OCI-LY1 (cell line): ENCODE measurements at regions not wholly inside any gene's neighbourhood (a gene's known extent, or its start where the extent isn't known, plus 50 kb on each side); places are given as distances from the start of the nearest gene placed in this dataset.

Experiments
- H2AFZ ChIP-seq: fragments of 200-600 bp; sonication (generic), shearing (Covaris generic); 2 replicates; pipeline ENCODE4 v1.6.0; 2014; ENCODE audit warnings: antibody characterized with exemption, mild to moderate bottlenecking, low read length
- H3F3A ChIP-seq: fragments of 200-600 bp; sonication (generic), shearing (Covaris generic); 2 replicates; pipeline ENCODE4 v1.6.0; 2014; ENCODE audit warnings: mild to moderate bottlenecking, antibody characterized with exemption, low read length, moderate library complexity; ENCODE audit not compliant: insufficient read depth
- H3K27ac ChIP-seq: fragments of 200-600 bp; sonication (generic); 2 replicates; pipeline ENCODE4 v1.5.1; 2014; ENCODE audit warnings: low read length, mixed run types, mild to moderate bottlenecking, low read depth; ENCODE audit not compliant: poor library complexity, severe bottlenecking
- H3K27me3 ChIP-seq: fragments of 200-600 bp; sonication (generic); 2 replicates; pipeline ENCODE4 v1.6.0; 2014; ENCODE audit warnings: antibody characterized with exemption, mild to moderate bottlenecking, low read length, moderate library complexity; ENCODE audit not compliant: insufficient read depth
- H3K36me3 ChIP-seq: fragments of 200-600 bp; sonication (generic); 2 replicates; pipeline ENCODE4 v1.6.1; 2014; ENCODE audit warnings: mild to moderate bottlenecking, antibody characterized with exemption, low read length, moderate library complexity, mixed read lengths; ENCODE audit not compliant: insufficient read depth
- H3K4me1 ChIP-seq: fragments of 200-600 bp; sonication (generic); 2 replicates; pipeline ENCODE4 v1.5.1; 2014; ENCODE audit warnings: mild to moderate bottlenecking, low read length, moderate library complexity; ENCODE audit not compliant: insufficient read depth, severe bottlenecking
- H3K4me2 ChIP-seq: fragments of 200-600 bp; sonication (generic), shearing (Covaris generic); 2 replicates; pipeline ENCODE4 v1.6.1; 2014; ENCODE audit warnings: low read length
- H3K4me3 ChIP-seq: fragments of 200-600 bp; sonication (generic); 2 replicates; pipeline ENCODE4 v1.5.1; 2014; ENCODE audit warnings: low read length, low read depth, mild to moderate bottlenecking, mixed read lengths; ENCODE audit not compliant: poor library complexity, severe bottlenecking
- H3K79me2 ChIP-seq: fragments of 200-600 bp; shearing (Covaris generic); 2 replicates; pipeline ENCODE4 v1.6.1; 2016; ENCODE audit warnings: mixed run types, low read length, mixed read lengths; ENCODE audit not compliant: insufficient read depth
- H3K9ac ChIP-seq: fragments of 200-600 bp; sonication (generic), shearing (Covaris generic); 2 replicates; pipeline ENCODE4 v1.6.1; 2014; ENCODE audit warnings: mild to moderate bottlenecking, low read length, mixed read lengths
- H3K9me2 ChIP-seq: fragments of 200-600 bp; sonication (generic), shearing (Covaris generic); 2 replicates; pipeline ENCODE4 v1.6.1; 2014; ENCODE audit warnings: low read depth, mild to moderate bottlenecking, low read length, mixed read lengths
- H3K9me3 ChIP-seq: fragments of 200-600 bp; shearing (Covaris generic); 2 replicates; pipeline ENCODE4 v1.6.1; 2014; ENCODE audit warnings: low read length, mixed read lengths
- H4K20me1 ChIP-seq: fragments of 200-600 bp; sonication (generic), shearing (Covaris generic); 2 replicates; pipeline ENCODE4 v1.6.0; 2016; ENCODE audit warnings: mild to moderate bottlenecking, low read length; ENCODE audit not compliant: insufficient read depth
- EZH2 ChIP-seq: fragments of 200-600 bp; sonication (generic), shearing (Covaris generic); IDR thresholded peaks from 2 replicates; pipeline ENCODE4 v1.8.0; 2017; ENCODE audit warnings: borderline replicate concordance, mixed run types, mild to moderate bottlenecking, antibody characterized with exemption, low read length, moderate library complexity, mixed read lengths
- TF ChIP-seq, protein P1 (sequence below): fragments of 200-600 bp; sonication (generic), shearing (Covaris generic); IDR thresholded peaks from 2 replicates; pipeline ENCODE4 v1.5.1; 2017; ENCODE audit warnings: mild to moderate bottlenecking, antibody characterized with exemption, low read length, moderate library complexity, mixed read lengths

DNA sequence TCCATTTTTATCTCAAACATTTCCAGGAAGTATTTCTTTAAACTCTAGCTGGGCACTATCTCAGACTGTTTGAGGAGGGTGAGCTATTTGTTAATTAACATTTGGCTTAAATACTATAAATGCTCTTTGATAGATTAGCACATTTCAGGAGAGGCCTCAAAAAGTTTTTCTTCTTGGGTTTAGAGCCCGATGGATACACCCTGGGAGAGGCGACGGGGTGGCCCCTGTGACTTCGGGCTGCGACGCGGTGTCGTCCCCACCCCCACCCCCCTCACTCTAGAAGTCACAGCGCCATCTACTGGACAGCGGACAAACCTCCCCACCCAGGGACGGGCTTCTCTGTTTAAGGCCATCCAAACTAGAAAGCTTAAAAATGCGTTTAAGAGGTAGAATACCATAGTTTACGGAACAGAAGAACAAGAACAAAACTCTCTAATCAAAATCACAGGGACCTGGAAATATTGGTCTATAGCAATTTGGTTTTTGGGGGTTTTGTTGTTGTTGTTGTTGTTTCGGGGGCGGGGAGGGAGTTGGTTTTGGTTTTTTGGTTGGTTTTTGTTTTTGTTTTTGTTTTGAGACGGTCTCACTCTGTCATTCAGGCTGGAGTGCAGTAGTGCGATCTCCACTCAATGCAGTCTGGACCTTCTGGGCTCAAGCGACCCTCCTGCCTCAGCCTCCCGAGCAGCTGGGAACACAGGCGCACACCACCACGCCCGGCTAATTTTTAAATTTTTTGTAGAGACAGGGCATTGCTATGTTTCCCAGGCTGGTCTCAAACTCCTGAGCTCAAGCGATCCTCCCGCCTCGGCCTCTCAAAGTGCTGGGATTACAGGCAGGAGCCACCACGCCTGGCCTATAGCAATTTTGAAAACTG lies 254.4 kb downstream of the C16orf95 start:
- H3K9ac ChIP-seq: no peak overlapping the region
- peak overlapping the region; percentile 65 for H3K4me3 ChIP-seq
- no peaks in the 10 kb centered on the region for H3K9me2 ChIP-seq
- TF ChIP-seq EZH2: no peak
- TF ChIP-seq, protein P1, sequence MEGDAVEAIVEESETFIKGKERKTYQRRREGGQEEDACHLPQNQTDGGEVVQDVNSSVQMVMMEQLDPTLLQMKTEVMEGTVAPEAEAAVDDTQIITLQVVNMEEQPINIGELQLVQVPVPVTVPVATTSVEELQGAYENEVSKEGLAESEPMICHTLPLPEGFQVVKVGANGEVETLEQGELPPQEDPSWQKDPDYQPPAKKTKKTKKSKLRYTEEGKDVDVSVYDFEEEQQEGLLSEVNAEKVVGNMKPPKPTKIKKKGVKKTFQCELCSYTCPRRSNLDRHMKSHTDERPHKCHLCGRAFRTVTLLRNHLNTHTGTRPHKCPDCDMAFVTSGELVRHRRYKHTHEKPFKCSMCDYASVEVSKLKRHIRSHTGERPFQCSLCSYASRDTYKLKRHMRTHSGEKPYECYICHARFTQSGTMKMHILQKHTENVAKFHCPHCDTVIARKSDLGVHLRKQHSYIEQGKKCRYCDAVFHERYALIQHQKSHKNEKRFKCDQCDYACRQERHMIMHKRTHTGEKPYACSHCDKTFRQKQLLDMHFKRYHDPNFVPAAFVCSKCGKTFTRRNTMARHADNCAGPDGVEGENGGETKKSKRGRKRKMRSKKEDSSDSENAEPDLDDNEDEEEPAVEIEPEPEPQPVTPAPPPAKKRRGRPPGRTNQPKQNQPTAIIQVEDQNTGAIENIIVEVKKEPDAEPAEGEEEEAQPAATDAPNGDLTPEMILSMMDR: peak; percentile 92
- H4K20me1 ChIP-seq: no peaks in the 10 kb centered on the region
- H3K79me2 ChIP-seq: no peaks in the 10 kb centered on the region
- peak overlapping the region; percentile 57 for H3K4me2 ChIP-seq
- H3K36me3 ChIP-seq: no peaks in the 10 kb centered on the region; the same call in 1 of the 2 replicates
- peak overlapping the region; percentile 4 for H3K27ac ChIP-seq
- H3K4me1 ChIP-seq: peaks cover 68% of the 10 kb centered on the region
- no peak overlapping the region for H2AFZ ChIP-seq
- H3K27me3 ChIP-seq: no peaks in the 10 kb centered on the region
- H3F3A ChIP-seq: no peaks in the 10 kb centered on the region
- H3K9me3 ChIP-seq: no peaks in the 10 kb centered on the region

DNA sequence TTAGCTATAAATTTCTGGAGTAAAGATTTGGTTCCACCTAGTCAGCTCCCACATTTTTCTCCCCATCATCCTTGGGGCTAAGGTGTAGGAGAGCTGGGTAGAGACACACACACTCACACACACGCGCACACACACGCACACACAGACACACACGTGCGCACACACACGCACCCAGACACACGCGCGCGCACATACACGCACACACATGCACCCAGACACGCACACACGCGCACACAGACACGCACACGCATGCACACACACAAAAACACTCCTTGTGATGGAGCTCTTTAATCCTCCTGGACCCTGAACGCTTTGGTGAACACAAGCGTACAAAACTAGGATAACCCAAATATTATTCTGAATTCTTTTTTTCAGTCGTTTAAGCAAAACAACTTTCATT lies 253.6 kb downstream of the C16orf95 start:
- Histone ChIP-seq H3K4me3 (peak overlapping the region; percentile 65), H3K36me3 (no peaks in the 10 kb centered on the region; the same call in 1 of the 2 replicates), H3K27me3 (no peaks in the 10 kb centered on the region; the same call in 1 of the 2 replicates), H2AFZ (no peak overlapping the region), H3K9ac (peak overlapping the region; percentile 68), H3K9me3 (no peaks in the 10 kb centered on the region), H4K20me1 (no peaks in the 10 kb centered on the region), H3K9me2 (no peaks in the 10 kb centered on the region), H3K4me2 (peak overlapping the region; percentile 74), H3K79me2 (no peaks in the 10 kb centered on the region), H3K27ac (peak overlapping the region; percentile 79), H3F3A (no peaks in the 10 kb centered on the region), H3K4me1 (peaks cover 68% of the 10 kb centered on the region)
- TF ChIP-seq, protein P1: no peak
- TF ChIP-seq EZH2: no peak

DNA sequence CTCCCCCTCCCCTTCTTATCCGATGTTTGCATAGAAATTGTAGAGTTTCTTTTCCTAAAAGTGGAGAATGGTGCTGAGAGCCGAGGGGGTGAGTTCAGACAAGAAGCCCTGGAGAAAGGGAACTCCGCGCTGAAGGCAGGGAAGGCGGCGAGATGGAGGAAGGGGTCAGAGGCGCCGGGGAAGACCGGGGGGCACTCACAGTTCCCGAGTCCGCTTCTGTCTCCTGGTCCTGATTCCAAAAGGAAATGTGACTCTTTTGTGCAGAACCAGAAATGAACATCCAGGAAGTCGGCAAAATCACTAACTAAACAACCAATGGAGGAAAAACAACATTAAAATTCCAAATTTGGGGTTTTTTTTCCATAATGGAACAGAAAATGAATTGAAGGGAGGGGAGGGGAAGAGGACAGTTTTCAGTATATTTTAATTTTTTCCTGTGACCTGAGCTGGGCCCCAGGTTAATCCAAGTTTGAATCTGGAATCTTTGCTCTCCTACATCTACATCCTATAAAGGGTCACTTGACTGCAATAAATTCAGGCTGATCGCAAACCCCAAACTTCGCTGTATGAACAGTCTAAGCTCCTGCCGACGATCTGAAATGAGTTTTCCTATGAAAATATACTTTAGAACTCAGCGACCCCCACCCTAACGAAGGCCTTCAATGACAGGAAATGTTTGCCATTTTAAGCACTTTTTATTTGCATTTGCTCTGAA lies 252.3 kb downstream of the C16orf95 start:
- H3F3A ChIP-seq: no peaks in the 10 kb centered on the region
- no peaks in the 10 kb centered on the region for H4K20me1 ChIP-seq
- H3K9me2 ChIP-seq: no peaks in the 10 kb centered on the region
- TF ChIP-seq, protein P1: no peak
- TF ChIP-seq EZH2: no peak
- H3K79me2 ChIP-seq: no peaks in the 10 kb centered on the region
- peak overlapping the region; percentile 68 for H3K9ac ChIP-seq
- no peaks in the 10 kb centered on the region; the same call in 1 of the 2 replicates for H3K27me3 ChIP-seq
- no peaks in the 10 kb centered on the region; the same call in 1 of the 2 replicates for H3K36me3 ChIP-seq
- peak overlapping the region; percentile 65 for H3K4me3 ChIP-seq
- peaks cover 65% of the 10 kb centered on the region for H3K4me1 ChIP-seq
- H3K4me2 ChIP-seq: peak overlapping the region; percentile 74
- peak overlapping the region; percentile 31; the same call in 1 of the 2 replicates for H2AFZ ChIP-seq
- H3K27ac ChIP-seq: peak overlapping the region; percentile 79
- no peaks in the 10 kb centered on the region for H3K9me3 ChIP-seq
